HG03064 (cell line): ENCODE measurements at regions not wholly inside any gene's neighbourhood (a gene's known extent, or its start where the extent isn't known, plus 50 kb on each side); places are given as distances from the start of the nearest gene placed in this dataset.
"Not testable (repeated sequence)": the region's sequence is repeated elsewhere in the genome, so short reads cannot be mapped to it uniquely, and the experiment has no call there.

Source experiments
- ATAC-seq: cut with Tn5 transposase; IDR thresholded peaks from one replicate; pipeline ENCODE4 v1.9.1; 2021; ENCODE audit warnings: low read depth; ENCODE audit not compliant: unreplicated experiment

DNA sequence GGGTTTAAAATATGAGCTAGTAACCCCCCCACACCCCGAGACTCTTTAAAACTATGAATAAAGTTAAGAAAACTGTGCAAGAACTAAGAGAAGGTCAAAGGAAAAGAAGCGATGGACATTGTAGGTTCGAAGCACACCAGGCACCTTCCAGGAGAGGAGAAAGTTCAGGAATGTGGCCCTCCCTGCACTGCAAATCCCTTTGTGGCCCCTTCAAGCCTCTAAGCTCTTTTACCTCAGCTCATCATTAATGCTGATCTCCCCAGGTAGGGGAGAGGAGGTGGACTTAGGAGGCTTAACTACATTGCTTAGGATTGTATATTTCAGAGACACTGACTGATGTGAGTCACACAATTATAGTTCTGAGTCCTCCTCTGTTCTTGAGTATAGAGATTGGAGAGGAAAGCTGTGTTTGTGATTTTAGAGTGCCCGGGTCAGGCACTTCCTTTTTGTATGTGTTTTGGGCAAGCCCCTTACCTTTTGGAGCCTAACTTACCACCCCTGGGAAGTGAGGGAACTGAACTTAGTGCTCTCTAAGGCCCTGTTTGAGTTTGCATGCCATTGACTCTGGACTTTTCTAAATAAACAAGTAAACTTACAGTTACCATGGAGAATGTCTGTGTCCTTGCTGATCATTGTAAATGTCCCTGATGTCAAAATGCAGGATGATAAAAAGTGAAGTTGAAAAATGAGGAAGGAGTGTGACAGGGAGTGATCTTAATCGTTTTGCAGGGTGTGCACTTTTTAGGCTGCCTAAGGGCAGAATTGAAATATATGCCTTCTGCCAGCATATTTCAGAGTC, 140.8 kb upstream of the ZEB2 start:
- no peak for ATAC-seq

DNA sequence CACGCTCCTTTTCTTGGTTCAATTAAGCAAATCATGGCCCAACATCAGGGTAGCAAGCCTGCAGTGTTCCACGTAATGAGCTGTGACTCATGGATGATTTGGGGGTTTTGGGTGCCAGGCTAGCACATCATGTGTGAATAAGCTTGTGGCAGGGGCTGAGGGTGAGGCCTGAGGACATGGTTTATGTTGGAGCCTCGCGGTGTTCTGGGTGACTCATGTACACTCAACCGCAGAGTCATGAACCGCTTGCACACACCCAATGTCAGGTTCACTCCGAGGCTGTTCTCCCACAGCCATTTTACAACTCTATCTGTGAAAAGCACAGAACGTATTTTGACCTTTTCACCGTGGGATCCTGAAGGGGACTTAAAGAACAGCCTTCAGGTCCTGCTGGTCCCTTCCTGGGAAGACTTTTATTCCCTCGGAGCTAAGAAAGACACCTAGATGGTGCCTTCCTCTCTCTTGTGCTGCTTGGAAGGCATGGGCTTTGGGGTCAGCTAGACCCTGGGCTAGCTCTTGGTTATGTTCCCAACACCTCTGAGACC, 139.9 kb upstream of the ZEB2 start:
- ATAC-seq, result no peak

DNA sequence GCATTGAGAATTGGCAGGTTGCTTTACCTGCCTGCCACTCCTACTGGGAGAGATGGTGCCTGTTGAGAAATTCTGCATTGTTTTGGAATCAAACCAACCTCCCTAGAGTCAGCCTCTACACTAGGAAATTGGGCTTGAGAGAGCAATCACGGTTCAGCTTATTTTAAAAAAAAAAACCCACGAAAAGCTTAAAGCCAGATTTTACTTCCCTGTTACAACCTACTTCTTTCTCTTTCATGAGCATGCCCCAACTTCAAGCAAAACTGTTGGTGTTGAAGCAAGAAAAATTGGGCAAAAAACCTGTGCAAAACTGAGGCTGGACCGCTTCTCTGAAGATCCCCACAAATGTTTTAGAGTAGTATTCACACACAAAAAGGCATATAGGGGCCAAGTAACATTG, 134.6 kb upstream of the ZEB2 start:
- ATAC-seq, result no peak

DNA sequence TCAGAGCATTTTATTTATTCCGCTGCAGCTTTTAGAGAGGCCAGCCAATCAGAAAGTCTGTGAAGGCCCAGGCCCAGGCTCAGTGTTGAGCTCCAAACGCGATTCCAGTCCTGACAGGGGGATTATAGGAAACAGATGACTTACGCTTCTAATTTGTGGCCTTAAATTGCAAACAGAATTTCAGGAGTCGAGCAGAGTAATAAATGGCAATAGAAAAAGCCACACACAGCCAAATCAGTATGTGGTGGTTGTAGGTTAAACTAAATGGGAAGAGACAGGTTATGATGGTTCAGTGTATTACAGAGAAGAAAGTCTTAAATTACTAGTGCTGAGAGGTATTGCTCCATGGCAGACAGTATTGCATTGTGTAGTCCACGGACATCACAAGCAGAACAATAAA, 131.0 kb upstream of the ZEB2 start:
- ATAC-seq, result no peak

DNA sequence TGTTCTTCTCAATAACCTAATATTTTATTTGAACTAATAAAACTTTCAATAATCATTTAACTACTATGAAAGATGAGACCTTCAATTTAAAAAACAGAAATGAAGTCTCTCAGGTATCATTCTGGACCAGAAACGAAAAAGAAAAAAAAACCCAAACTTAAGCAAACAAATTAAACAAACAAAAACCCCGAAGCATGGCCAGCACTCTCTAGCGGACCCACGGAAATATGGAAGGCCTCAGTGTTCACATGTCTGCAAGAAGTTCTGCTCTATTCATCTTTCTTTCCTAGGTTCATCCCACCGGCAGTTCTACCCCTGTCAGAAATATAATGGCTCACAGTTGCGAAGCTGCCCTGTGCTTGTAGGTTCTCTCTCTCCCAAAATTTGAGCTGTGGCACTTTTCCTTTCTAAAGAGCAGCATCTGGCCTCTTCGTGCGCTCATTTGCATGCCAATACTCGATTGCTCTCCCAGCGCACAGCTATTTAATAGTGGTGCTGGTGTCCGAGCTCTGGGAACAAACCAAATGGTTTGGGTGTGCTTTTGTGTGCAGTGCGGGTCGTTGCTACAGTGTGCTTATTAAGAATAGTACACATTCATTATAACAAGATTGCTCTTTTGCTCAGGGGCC, 129.0 kb upstream of the ZEB2 start:
- no peak for ATAC-seq

DNA sequence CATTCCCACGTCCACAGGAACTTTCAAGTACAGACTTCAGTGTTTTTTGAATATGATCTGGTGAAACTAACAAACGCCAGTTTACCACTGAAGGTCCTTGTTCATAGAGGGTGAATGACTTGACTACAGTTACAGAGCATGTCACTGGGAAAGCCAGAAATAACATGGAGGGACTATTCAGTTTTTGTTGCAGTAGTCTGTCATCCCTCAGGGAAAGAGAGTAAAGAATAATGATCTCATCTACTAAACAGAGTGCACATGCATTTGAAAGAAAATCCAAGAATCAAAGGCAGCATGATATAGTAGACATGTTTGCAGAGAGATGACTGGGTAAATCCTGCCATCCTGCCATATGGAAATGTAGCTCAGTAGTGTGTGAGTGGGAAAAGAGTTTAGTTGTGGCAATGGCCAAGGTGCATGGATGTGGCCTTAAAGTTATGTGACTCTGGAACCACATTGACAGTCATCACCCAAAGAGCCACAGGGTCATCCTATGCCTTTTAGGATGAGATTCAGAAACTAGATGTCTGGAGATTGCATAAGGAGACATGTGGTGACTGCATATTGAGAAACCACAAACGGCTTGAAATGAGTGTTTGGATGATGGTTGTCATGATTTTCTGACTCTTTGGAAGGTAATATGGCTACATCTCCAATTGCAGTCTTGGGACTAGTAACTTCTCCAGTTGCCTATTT, 125.3 kb upstream of the ZEB2 start:
- ATAC-seq, result no peak

DNA sequence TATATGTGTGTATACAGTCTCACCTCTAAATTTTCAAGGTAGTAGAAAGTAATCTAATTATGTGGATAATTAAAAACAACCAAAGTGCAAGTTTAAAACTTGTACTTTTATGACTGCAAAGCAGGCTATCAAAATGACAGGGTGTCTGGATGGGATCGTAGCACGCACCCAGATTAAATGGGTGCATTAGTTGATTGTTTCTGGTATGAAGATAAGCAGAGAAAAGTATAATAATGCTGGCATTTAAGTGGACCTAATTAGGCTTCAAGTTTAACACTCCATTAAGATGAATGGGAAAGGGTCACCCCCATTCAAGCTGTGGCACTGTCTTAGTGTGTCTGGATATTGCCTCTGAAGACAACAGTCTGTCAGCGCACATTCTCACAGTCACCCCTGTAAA, 124.6 kb upstream of the ZEB2 start:
- no peak for ATAC-seq

DNA sequence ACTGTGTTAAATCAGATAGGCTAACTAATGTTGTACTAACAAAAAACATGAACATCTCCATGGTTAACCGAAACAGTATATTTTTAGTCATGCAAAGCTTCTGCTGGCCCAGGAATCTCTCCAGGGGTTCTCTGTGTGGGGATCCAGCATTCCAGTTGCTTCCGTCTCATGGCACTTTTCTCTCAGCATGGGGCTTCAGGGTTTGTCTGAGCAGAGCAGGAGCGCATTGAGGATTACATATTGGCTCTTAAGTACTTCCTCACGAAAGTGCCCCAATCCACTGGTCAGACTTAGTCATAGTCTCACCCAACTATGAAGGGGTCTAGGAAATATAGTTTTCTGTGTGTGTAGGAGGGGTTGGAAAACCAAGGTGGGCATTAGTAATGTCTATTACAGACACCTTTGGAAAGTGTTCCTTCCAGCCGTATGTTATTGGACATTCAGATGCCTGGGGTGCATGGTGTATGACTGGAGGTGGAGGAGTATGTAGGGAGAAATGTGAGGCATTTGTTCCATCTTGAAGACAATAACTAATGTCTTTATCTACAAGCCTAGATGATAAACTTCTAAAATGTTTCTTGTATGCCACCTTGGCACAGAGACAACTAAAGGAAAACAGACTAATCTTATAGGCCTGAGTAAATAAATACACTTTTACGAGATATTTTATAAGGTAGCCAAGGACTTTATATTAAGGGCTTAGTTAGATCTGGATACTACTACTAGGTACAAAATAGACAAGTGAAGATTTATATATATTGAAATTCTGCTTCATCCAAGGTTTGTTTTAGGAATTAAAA, 123.8 kb upstream of the ZEB2 start:
- no peak for ATAC-seq

DNA sequence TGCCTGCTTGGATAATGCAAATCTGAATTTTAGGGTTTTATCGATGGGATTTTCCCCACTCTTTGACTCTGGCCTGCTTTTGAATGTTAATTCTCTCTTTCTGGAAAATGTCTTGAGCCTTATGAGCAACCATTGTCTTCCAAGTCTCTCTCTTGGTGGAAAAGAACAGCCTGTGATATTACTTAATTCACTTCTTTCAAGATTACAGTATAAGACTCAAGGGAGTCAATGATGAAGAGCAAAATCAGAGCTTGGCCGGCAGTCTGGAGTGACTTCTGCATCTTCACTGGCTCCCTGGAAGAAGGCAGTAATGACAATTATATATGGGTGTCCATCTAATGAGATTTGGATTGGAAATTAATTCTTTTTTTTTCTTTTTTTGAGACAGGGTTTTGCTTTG, 122.9 kb upstream of the ZEB2 start:
- ATAC-seq, result no peak

DNA sequence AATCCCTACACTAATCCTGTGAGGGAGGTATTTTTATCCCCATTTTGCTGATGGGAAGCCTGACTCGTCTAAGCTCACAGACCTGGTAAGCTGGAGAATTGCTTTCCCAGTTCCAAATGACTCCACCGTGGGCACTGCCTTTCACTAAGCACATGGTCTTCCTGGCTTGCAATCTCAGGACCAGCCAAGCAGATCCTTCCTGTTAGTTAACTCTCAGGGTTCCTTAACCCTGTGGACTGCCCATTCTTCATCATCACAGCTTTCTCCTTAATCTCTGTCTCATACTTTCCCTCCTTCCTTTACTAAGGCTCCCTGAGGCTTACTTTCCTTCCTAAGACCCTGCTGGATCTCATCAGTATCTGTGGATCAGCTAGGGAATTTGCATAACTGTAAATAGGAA, 122.2 kb upstream of the ZEB2 start:
- ATAC-seq, result no peak

DNA sequence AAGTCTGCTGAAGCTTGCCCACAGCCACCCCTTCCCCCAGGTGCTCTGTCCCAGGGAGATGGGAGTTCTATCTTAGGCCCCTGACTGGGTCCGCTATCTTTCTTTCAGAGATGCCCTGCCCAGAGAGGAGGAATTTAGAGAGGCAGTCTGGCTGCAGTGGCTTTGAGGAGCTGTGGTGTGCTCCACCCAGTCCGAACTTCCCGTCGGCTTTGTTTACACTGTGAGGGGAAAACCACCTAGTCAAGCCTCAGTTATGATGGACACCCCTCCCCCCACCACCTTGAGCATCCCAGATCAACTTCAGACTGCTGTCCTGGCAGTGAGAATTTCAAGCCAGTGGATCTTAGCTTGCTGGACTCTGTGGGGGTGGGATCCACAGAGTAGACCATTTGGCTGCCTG, 118.3 kb upstream of the ZEB2 start:
- ATAC-seq, result not testable (repeated sequence)

DNA sequence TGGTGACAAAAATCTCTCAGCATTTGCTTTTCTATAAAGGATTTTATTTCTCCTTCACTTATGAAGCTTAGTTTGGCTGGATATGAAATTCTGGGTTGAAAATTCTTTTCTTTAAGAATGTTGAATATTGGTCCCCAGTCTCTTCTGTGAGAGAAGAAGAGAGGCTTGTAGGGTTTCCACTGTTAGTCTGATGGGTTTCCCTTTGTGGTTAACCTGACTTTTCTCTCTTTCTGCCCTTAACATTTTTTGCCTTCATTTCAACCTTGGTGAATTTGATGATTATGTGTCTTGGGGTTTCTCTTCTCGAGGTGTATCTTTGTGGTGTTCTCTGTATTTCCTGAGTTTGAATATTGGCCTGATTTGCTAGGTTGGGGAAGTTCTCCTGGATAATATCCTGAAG, 116.9 kb upstream of the ZEB2 start:
- ATAC-seq, result not testable (repeated sequence)

DNA sequence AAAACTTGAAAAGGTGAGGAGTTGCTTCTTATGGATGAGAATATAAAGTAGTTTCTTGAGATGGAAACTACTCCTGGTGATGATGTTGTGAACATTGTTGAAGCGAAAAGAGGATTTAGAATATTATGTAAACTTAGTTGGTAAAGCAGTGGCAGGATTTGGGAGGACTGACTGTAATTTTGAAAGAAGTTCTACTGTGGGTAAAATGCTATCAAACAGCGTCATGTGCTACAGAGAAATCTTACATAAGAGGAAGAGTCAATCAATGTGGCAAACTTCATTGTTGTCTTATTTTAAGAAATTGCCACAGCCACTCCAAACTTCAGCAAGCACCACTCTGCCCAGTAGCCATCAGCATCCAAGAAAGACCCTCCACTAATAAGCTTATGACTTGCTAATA, 112.9 kb upstream of the ZEB2 start:
- no peak for ATAC-seq

DNA sequence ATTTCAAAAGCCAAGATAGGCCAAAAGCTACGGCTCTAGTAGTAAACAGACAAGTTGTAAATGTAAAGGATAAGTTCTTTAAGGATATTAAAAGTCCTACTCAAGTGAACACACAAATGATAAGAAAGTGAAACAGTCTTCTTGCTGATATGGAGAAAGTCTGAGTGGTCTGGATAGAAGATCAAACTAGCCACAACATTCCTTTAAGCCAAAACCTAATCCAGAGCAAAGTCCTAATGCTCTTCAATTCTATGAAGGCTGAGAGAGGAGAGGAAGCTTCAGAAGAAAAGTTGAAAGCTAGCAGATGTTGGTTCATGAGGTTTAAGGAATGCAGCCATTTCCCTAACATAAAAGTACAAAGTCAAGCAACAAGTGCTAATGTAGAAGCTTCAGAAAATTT, 111.7 kb upstream of the ZEB2 start:
- ATAC-seq, result no peak

DNA sequence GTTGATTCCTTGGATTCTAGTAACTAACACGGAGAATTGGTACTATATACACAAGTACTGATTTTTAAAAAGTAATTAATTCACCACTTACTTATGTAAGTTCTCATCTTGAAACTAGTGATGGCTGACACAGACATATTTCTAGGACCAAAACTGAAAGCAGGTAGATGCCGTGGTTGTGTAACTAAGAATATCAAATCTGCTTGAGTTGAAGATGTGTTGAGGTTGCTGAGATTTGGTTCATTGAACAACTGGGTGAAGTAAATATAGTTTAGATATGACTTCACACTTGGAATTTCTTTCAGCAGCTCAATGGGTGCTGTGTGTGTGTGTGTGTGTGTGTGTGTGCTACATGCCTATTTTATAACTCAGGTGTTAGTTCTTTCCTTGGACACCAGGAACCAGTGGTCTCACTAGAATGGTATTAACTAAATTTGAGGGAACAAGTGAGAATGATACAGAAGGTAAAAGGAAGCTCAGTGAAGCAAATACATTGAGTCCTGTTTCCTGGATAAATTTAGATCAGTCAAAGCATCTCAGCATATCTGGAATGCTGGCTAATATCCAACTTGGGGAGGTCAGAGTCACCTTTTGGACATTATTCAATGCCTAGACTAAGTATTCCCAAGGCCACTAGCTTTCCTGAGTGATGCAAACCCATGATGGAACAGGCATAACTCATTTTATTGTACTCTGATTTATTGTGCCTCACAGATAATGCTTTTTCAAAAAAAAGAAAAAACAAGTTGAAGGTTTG, 110.7 kb upstream of the ZEB2 start:
- ATAC-seq, result no peak

DNA sequence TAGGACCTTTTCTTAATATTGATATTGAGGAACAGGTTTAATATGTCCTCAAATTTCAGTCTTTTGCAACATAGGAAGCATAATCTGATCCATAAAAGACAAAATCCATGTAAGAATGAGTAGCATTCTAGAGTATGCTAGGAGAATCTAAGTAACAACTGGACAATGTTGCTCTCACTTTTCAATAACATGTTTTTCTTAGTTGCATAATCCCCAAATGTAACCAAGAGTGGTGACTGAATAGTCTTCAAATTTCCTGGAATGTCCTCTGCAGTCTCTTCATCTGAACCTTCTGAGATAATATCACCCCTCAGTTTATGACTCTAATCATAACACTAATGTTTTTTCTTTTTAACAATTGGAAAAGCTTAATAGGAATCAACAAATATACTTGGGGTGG, 110.0 kb upstream of the ZEB2 start:
- ATAC-seq, result no peak

DNA sequence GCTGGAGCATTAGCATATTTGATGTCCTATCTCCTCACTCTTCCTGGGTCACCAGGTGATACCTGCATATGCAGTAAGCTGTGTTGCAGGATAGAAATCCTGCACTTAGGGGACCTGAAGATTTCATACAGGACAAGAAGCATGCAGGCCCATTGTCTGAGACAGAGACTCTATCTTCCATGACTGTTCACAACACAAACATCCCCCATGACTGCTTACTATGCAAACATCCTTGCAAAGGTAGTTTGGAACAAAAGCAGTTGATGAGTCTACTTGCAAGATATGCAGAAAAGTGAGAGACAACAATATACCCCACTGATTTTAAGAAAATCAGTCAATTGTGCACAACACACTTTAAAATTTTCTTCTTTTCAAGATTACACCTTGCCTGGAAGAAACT, 108.6 kb upstream of the ZEB2 start:
- ATAC-seq, result no peak

DNA sequence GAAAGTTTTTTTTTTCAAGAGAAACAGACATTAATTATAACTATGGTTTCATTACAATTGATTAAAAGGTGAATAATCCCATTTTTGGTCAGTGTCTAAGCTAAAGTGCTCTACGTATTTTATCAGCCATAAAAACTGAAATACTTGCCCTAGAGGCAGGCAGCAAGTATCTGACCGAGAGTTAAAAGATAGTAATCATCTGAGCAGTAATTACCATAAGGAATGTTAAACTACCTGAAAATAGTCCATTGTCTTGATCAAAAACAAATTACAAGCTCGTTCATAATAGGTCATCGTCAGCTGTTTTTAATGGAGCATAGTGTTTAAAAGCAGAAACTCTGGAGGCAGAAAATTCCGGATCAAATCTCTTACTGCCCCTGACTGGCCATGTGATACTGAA, 105.7 kb upstream of the ZEB2 start:
- no peak for ATAC-seq

DNA sequence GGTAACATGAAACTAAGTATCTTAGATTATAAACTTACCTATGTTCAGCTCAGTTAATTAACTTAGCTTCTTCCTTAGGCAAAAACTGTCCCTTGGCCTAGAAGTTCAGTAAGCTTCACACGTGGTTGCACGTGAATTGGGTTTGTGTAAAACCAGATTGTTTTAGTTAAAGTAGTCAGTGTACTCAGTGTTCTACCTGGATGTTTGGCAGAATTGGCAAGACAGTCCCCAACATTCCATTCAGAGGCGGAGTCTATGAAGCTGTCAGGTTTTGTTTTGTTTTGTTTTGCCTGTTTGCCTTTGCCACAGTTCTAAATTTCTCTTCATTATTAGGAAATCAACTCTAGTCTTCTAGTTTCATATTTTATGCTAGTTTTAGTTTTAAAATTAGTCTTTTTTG, 105.3 kb upstream of the ZEB2 start:
- no peak for ATAC-seq

DNA sequence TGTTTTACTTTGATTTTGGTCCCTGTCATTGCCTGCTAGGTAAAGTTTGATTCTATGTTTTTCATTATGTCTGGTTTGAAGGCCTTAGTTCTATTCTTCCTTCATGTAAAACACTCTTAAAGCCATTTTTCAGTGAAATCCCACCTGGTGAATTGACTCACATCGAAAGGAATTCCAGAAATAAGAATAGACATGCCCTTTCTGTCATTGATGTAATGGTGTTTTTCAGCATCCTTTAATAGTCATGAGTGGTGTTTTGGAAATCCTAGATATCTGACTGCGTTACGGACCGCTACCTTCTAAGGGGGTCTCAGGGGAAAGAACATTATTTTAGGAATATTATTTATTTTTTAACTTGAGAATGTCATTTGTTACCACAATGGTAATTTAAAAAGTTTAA, 104.5 kb upstream of the ZEB2 start:
- ATAC-seq, result no peak
